GM12872 (cell line): ENCODE measurements at regions not wholly inside any gene's neighbourhood (a gene's known extent, or its start where the extent isn't known, plus 50 kb on each side); places are given as distances from the start of the nearest gene placed in this dataset.

Source experiments
- CTCF ChIP-seq: IDR thresholded peaks from 3 replicates; pipeline ENCODE4 v1.5.1; 2011; ENCODE audit warnings: low read depth, mild to moderate bottlenecking, low read length, moderate library complexity; ENCODE audit not compliant: insufficient read depth

DNA sequence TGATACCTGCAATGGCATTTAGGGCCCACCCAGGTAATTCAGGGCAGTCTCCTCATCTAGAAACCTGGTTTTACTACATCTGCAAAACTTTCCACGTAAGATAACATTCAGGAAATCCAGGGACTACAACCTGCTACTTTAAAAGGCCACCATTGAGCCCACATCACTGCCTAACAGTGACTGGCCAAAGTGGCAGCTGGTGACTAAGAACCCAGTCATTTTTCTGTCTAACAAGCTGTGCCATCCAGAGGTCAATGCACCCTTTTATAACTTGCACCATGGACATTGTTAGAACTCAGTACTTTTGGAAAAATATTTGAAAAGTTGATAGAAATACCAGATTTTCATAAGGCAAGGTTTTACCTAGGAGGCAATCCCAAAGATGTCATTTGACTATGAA lies 492.4 kb downstream of the OTOL1 start:
- no peak for TF ChIP-seq CTCF

GRCh38 chr3:161990036-161990435 lies 493.4 kb downstream of the OTOL1 start:
- no peak for TF ChIP-seq CTCF

GRCh38 chr3:161991901-161992540 lies 495.4 kb downstream of the OTOL1 start:
- no peak for TF ChIP-seq CTCF

DNA sequence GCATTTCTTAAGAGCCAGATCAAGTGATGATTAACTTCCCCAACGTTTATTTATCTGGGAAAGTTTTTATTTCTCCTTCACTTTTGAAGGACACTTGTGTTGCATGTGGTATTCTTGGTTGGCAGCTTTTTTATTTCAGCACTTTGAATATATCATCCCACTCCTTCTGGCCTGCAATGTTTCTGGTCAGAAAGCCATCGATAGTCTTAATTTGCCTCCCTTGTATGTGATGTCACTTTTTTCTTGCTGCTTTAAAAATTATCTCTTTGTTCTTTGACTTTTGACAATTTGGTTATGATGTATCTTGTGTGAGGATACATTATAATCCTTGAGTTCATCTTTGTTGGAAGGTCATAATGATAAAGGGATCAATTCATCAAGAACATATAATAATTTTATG lies 503.2 kb downstream of the OTOL1 start:
- TF ChIP-seq CTCF: no peak

GRCh38 chr3:162007722-162008121 lies 511.1 kb downstream of the OTOL1 start:
- TF ChIP-seq CTCF: no peak

- TF ChIP-seq CTCF: no peak
Measured at GRCh38 chr3:162012633-162013032, 516.0 kb downstream of the OTOL1 start.

- TF ChIP-seq CTCF: no peak
Measured at GRCh38 chr3:162014284-162014683, 517.7 kb downstream of the OTOL1 start.
